Activated CD8-positive, alpha-beta T cell treated with anti-CD3 and anti-CD28 coated beads, Interleukin-2, amount 10 ng/mL, durations not matched to agents 7 days and 5 days (primary cell): ENCODE measurements at regions not wholly inside any gene's neighbourhood (a gene's known extent, or its start where the extent isn't known, plus 50 kb on each side); places are given as distances from the start of the nearest gene placed in this dataset.

ENCODE experiments used
- ATAC-seq: fragments of 150-1000 bp; cut with Tn5 transposase; one replicate; pipeline ENCODE4 v1.10.0; 2021; ENCODE audit warnings: moderate library complexity
- CTCF ChIA-PET: fragments of 350-600 bp; sonication (Branson Sonifier 250); formaldehyde crosslinking; loops from one replicate; lab custom pipeline; 2021; ENCODE audit warnings: antibody characterized with exemption; lab: Charles Lee
- POLR2A ChIA-PET: fragments of 350-600 bp; sonication (Branson Sonifier 250); formaldehyde crosslinking; loops from one replicate; lab custom pipeline; 2021; ENCODE audit warnings: antibody characterized with exemption; lab: Charles Lee
- DNase-seq: peaks from one replicate; pipeline ENCODE4 v3.0.0-alpha.2; 2020
- H3K27ac Mint-ChIP-seq: one replicate; pipeline ENCODE4 v1.8.0; 2021; ENCODE audit warnings: mild to moderate bottlenecking, mixed read lengths
- H3K27me3 Mint-ChIP-seq: one replicate; pipeline ENCODE4 v1.8.0; 2021; ENCODE audit warnings: low read depth, mixed read lengths
- H3K36me3 Mint-ChIP-seq: one replicate; pipeline ENCODE4 v1.8.0; 2021; ENCODE audit warnings: low read depth, mixed read lengths
- H3K4me1 Mint-ChIP-seq: one replicate; pipeline ENCODE4 v1.8.0; 2021; ENCODE audit warnings: low read depth, mixed read lengths
- H3K4me3 Mint-ChIP-seq: one replicate; pipeline ENCODE4 v1.8.0; 2021; ENCODE audit warnings: mild to moderate bottlenecking, mixed read lengths
- H3K9me3 Mint-ChIP-seq: one replicate; pipeline ENCODE4 v1.8.0; 2022; ENCODE audit warnings: mixed read lengths; ENCODE audit not compliant: insufficient read depth

DNA sequence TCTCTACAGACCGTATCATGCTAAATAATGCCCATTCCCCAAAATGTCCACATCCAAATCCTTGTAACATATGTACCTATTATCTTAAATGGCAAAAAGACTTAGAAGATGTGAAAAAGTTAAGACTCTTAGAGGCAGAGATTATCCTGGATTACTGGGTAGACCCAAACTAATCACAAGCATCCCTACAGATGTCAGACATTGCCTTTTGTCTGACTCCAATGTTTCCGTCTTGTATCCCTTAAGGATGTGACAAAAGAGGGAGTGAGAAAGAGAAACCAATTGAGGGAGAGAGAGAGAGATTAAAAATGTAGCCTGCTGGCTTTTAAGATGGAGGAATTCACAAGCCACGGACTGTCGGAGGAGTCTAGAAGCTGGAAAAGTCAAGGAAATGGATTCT is 401.9 kb upstream of the FSTL5 start:
- DNase-seq, result no peak
- ChIA-PET POLR2A (no interaction called here), CTCF (no interaction called here)
- H3K9me3 Mint-ChIP-seq, result no peaks in the 10 kb centered on the region
- no peaks in the 10 kb centered on the region for H3K27me3 Mint-ChIP-seq
- H3K4me3 Mint-ChIP-seq, result no peak overlapping the region
- H3K4me1 Mint-ChIP-seq, result no peaks in the 10 kb centered on the region
- no peak overlapping the region for H3K27ac Mint-ChIP-seq
- ATAC-seq, result no peak
- H3K36me3 Mint-ChIP-seq, result no peaks in the 10 kb centered on the region

DNA sequence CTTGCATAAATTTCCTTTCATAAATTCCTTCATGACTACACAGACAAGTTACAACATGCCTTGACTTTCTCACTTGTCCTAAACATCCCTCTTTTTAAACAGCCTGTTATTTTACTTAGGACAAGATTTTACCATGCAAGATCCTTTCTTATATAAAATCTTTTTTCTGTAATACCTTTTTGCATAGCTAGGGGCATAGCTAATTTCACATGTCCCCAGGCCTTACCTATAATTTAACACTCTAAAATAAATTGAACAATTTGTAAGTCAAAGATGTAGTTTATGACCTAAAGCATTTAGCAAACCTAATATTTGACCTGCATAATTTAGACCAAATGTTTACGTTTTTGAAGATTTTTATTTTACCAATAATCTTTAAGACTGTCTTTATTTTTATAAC is 396.3 kb upstream of the FSTL5 start:
- Mint-ChIP-seq H3K27ac (no peak overlapping the region), H3K27me3 (no peaks in the 10 kb centered on the region), H3K36me3 (no peaks in the 10 kb centered on the region), H3K9me3 (no peaks in the 10 kb centered on the region), H3K4me3 (no peak overlapping the region), H3K4me1 (no peaks in the 10 kb centered on the region)
- POLR2A ChIA-PET, result no interaction called here
- no peak for DNase-seq
- CTCF ChIA-PET, result no interaction called here
- ATAC-seq, result no peak

DNA sequence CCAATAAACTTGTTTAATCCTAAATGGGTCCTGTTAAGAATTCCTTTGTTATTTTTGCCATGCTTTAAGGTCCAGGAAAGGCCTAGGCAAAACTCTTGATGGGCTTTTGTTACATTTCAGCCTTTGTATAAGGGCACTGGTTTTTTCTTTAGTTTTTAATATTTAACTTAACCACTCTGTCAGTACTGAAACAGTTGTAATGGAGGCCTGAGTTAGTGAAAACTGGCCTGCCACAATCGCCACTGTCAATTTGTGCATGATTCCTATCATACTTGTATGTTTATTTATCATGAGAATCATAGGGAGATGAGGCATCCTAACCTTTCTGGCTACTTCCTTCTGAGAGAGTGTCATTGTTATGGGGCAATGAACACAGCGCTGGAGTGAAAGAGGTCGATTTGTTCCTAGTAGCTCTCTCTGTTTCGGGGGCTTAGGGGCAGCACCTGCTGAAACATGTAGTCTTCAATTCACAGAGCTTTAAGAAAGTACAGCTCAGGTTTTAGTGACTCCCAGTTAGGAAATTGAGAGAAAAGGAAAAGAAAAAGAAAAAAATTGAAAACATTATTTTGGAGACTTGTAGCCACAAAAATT is 393.8 kb upstream of the FSTL5 start:
- Mint-ChIP-seq H3K27ac (no peak overlapping the region), H3K36me3 (no peaks in the 10 kb centered on the region), H3K9me3 (peaks cover 4% of the 10 kb centered on the region), H3K4me1 (no peaks in the 10 kb centered on the region), H3K4me3 (no peak overlapping the region), H3K27me3 (no peaks in the 10 kb centered on the region)
- ATAC-seq (no peak), DNase-seq (no peak)
- ChIA-PET POLR2A (no interaction called here), CTCF (no interaction called here)

DNA sequence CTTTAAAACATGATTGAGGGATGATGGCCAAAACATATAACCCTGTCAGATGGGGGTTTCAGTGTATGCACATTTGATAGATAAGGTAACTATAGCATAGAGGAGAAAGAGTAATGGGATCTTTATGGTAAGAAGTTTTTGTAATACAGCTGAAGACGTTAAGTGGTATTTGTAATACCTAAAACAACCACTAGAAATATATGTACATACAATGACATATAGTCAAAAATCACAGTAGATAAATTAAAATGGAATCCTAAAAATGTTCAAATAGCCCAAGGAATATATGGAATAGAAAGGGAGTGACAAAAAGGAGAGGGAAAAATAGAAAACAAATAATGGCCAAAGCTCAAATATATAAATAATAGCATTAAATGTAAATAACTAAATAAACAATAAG is 371.3 kb upstream of the FSTL5 start:
- no peak overlapping the region for H3K4me3 Mint-ChIP-seq
- H3K4me1 Mint-ChIP-seq, result no peaks in the 10 kb centered on the region
- H3K27me3 Mint-ChIP-seq, result no peaks in the 10 kb centered on the region
- ATAC-seq (no peak), DNase-seq (no peak)
- POLR2A ChIA-PET, result no interaction called here
- H3K9me3 Mint-ChIP-seq, result peaks cover 5% of the 10 kb centered on the region
- CTCF ChIA-PET, result interaction anchor here (0.8 kb wide), 1 partner anchor 38 kb away, joined by 4 read pairs; no protein-coding TSS in a partner anchor
- H3K27ac Mint-ChIP-seq, result no peak overlapping the region
- H3K36me3 Mint-ChIP-seq, result no peaks in the 10 kb centered on the region

DNA sequence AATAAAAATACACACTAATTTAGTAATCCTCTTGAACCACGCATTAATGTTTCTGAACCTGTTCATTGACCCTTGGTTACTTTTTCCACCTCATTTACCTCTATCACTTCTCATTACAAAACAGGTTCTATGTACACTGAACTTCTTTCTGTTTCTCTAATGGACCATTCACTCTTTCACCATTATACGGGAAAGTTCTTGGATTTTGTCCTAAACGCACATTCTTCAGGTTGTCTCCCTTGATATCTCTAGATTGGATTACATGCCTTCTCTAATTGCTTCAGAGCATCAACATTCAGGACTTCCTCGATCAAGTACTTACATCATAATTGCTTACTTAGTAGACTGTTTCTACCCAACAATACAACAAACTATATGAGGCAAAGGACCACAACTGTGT is 359.4 kb upstream of the FSTL5 start:
- ChIA-PET CTCF (no interaction called here), POLR2A (no interaction called here)
- Mint-ChIP-seq H3K36me3 (no peaks in the 10 kb centered on the region), H3K4me1 (no peaks in the 10 kb centered on the region), H3K27me3 (no peaks in the 10 kb centered on the region), H3K4me3 (no peak overlapping the region), H3K27ac (no peak overlapping the region), H3K9me3 (no peaks in the 10 kb centered on the region)
- ATAC-seq (no peak), DNase-seq (no peak)

DNA sequence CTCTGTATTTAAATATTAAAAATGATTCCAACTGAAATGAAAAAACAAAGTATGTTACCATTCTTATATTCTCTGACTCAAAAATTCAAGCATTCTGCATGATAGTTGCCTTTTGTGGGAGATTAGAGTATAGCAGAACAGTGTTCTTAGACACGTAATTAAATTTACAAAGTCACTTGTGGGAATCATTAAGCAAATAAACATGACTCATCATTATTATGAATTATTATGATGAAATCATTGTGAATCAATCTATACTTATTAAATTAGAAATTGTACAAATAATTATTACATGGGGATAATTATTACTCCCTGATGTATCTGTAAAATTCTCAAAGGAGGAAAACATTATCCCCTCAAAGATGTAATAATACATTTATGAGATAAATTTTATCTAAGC is 358.9 kb upstream of the FSTL5 start:
- no peak overlapping the region for H3K4me3 Mint-ChIP-seq
- no peaks in the 10 kb centered on the region for H3K9me3 Mint-ChIP-seq
- H3K27me3 Mint-ChIP-seq, result no peaks in the 10 kb centered on the region
- ATAC-seq (no peak), DNase-seq (no peak)
- no peak overlapping the region for H3K27ac Mint-ChIP-seq
- H3K36me3 Mint-ChIP-seq, result no peaks in the 10 kb centered on the region
- H3K4me1 Mint-ChIP-seq, result no peaks in the 10 kb centered on the region
- ChIA-PET CTCF (no interaction called here), POLR2A (no interaction called here)

DNA sequence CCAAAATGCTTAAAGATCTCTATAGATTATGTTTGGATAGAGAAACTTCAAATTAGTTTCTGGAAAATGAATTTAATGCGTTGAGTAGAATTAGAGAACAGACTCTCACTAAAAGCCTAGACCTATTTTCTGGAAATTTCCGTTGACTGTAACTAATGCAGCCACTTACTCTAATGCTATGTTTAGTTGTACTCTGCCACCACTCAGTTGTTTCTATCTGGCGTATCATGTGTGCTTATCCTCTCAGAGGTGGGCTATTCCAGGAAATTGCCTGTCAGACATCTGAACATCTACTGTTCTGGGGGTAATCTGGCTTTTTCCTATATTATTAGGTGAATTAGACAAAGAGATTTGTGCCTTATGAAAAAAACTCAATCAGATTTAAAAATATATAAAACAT is 347.1 kb upstream of the FSTL5 start:
- Mint-ChIP-seq H3K27ac (no peak overlapping the region), H3K27me3 (no peaks in the 10 kb centered on the region), H3K9me3 (no peaks in the 10 kb centered on the region), H3K4me1 (no peaks in the 10 kb centered on the region), H3K4me3 (no peak overlapping the region), H3K36me3 (no peaks in the 10 kb centered on the region)
- CTCF ChIA-PET, result no interaction called here
- DNase-seq (no peak), ATAC-seq (no peak)
- POLR2A ChIA-PET, result no interaction called here

DNA sequence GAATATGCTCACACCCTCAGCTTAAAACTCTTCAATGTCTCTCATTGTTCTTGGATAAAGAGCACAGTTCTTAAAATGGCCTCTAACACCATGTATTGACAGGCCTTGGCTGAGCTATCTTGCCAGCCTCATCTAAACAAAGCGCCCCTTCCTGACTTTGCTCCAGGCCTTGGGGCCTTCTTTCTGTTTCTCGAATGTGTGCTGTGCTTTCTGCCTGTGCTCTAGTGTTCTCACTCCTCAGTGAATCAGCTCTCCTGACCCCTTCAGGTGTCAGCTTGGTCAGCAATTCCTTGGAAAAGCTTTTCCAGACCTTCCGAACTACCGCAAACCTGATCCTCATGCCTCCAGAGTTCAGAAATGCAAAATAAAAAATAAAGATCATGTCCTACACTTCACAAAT is 346.3 kb upstream of the FSTL5 start:
- CTCF ChIA-PET, result no interaction called here
- Mint-ChIP-seq H3K27me3 (no peaks in the 10 kb centered on the region), H3K36me3 (no peaks in the 10 kb centered on the region), H3K4me1 (no peaks in the 10 kb centered on the region), H3K27ac (no peak overlapping the region), H3K9me3 (no peaks in the 10 kb centered on the region), H3K4me3 (no peak overlapping the region)
- DNase-seq (no peak), ATAC-seq (no peak)
- POLR2A ChIA-PET, result no interaction called here

DNA sequence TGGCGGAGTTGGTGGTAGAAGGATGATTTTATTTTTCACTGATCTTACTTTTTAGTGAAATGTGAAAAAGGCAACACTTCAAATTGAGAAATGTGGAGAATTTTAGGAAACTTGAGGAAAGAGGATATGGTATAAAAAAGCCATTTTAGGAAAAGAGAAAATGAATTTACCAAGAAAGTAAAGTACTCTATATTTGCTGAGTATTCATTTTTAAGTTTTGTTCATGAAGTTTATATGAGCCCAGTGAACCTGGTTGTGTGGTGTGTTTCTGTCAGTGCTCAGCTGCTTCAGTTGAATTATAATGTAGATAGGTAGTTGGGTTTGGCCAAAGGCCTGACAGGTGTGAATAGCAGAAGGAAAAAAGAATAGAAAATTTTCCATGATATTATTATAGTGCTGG is 345.5 kb upstream of the FSTL5 start:
- H3K4me3 Mint-ChIP-seq, result no peak overlapping the region
- no peaks in the 10 kb centered on the region for H3K9me3 Mint-ChIP-seq
- ChIA-PET CTCF (no interaction called here), POLR2A (no interaction called here)
- H3K36me3 Mint-ChIP-seq, result no peaks in the 10 kb centered on the region
- DNase-seq (no peak), ATAC-seq (no peak)
- no peak overlapping the region for H3K27ac Mint-ChIP-seq
- no peaks in the 10 kb centered on the region for H3K4me1 Mint-ChIP-seq
- no peaks in the 10 kb centered on the region for H3K27me3 Mint-ChIP-seq

DNA sequence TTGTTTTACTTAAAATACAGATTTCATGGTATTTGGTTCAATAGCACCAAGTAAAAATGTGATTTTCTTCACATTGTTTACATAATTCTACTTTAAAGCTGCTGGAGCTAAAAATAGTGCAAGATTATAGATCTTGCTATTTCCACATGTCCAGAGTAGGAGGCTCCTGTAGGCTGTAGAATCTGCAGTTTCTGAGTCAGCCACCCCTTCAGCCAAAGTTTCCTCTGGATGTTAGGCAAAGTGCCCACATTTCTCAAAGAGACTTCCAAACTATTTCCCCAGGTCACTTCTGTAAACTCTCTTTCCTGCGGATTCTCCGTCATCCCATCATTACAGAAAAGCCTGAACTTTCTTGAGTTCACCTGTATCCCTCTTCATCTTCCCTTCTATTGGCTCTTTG is 342.5 kb upstream of the FSTL5 start:
- Mint-ChIP-seq H3K36me3 (no peaks in the 10 kb centered on the region), H3K9me3 (no peaks in the 10 kb centered on the region), H3K4me3 (no peak overlapping the region), H3K27ac (no peak overlapping the region), H3K4me1 (no peaks in the 10 kb centered on the region), H3K27me3 (no peaks in the 10 kb centered on the region)
- CTCF ChIA-PET, result no interaction called here
- ATAC-seq, result no peak
- POLR2A ChIA-PET, result interaction anchor here (0.6 kb wide), 1 partner anchor 10 kb away, joined by 5 read pairs; no protein-coding TSS in a partner anchor
- DNase-seq, result no peak

DNA sequence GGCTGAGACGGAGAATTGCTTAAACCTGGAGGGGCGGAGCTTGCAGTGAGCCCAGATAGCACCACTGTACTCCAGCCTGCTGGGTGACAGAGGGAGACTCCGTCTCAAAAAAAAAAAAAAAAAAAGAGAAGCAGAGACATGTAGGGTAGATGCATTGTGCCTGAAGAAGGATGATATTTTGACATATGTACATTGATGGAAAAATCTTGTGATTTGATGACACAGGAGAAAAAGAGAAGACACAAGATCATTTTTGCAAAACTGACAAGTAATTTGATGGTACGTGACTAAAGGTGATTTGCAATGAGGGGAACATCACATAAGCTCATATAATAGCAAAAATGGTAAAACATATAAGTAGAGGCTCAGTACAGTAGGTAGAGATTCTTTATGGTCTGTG is 340.1 kb upstream of the FSTL5 start:
- ChIA-PET CTCF (no interaction called here), POLR2A (no interaction called here)
- Mint-ChIP-seq H3K9me3 (no peaks in the 10 kb centered on the region), H3K27ac (no peak overlapping the region), H3K4me3 (no peak overlapping the region), H3K36me3 (no peaks in the 10 kb centered on the region), H3K27me3 (no peaks in the 10 kb centered on the region), H3K4me1 (no peaks in the 10 kb centered on the region)
- DNase-seq, result no peak
- no peak for ATAC-seq

DNA sequence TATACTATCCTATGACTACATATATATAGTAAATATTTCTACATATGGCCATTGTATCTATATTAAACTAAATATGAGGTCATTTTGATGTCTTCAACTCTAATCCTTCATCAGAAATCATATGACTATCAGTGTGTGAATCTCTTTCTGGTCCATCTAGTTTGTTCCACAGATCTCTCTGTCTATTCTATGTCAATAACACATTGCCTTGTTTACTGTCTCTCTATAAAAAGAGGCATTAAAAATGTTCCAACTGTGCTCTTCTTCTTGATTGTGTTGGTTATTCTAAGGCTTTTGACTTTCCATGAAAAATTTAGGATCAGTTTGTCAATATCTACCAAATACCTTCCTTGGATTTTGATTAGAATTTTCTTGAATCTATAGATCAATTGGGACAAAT is 338.3 kb upstream of the FSTL5 start:
- H3K4me1 Mint-ChIP-seq, result no peaks in the 10 kb centered on the region
- ChIA-PET POLR2A (no interaction called here), CTCF (no interaction called here)
- no peak for DNase-seq
- H3K27ac Mint-ChIP-seq, result no peak overlapping the region
- H3K36me3 Mint-ChIP-seq, result no peaks in the 10 kb centered on the region
- H3K9me3 Mint-ChIP-seq, result no peaks in the 10 kb centered on the region
- no peak overlapping the region for H3K4me3 Mint-ChIP-seq
- ATAC-seq, result no peak
- no peaks in the 10 kb centered on the region for H3K27me3 Mint-ChIP-seq

DNA sequence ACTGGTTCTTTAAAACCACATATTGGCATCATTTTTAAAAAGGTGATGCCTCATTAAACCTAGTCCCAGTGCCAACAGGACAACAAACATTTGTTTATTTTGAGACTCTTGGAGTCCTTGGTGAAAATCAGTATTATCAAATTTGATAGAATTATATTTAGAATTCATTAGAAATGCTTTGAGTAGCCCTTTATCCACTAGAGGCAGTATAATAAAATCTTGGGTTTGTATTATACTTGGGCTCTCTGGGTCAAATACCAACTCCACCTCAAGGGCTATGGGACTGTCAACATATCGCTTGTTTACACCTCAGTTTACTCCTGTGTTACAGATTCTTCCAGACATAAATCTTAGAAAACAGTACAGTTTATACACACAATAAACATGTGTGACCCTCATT is 335.7 kb upstream of the FSTL5 start:
- H3K27me3 Mint-ChIP-seq, result no peaks in the 10 kb centered on the region

More for the DNA sequence above, 335.7 kb upstream of the FSTL5 start:
- DNase-seq, result no peak
- Mint-ChIP-seq H3K9me3 (no peaks in the 10 kb centered on the region), H3K36me3 (no peaks in the 10 kb centered on the region), H3K4me3 (no peak overlapping the region), H3K4me1 (no peaks in the 10 kb centered on the region), H3K27ac (no peak overlapping the region)
- POLR2A ChIA-PET, result no interaction called here
- CTCF ChIA-PET, result no interaction called here
- ATAC-seq, result no peak
